ENCODE measurements at regions not wholly inside any gene's neighbourhood (a gene's known extent, or its start where the extent isn't known, plus 50 kb on each side); places are given as distances from the start of the nearest gene placed in this dataset.

DNA sequence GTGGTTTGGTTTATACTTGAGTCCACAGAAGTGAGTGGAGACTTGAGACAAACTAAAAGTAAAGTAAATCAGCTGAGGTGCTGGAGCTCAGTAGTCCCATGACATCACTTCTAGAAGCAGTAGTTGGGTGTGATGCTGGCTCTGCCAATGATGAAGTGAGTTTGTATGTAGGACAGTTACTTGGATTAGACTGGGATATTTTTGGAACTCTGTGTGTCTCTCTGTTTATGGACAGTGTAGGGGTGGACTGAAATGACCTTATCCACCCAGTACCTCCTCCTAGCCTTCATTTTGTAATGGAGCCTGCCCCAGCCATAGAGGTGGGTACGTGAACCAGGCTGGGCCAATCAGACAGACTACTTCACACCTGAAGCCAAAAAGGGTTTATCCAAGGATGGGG is 52.2 kb downstream of the POLR1D start:
- Histone ChIP-seq H3K9me3 (no peaks in the 10 kb centered on the region), H3K4me3 (no peak overlapping the region), H3K27me3 (no peaks in the 10 kb centered on the region), H3K36me3 (no peaks in the 10 kb centered on the region), H3K4me1 (no peaks in the 10 kb centered on the region), H3K27ac (no peak overlapping the region)
- DNase-seq (no peak), ATAC-seq (ENCODE audit: low FRiP score in 2 of 2) (no peak)
- no peak for TF ChIP-seq POLR2A (IDR thresholded peaks at IDR 0.05)
- TF ChIP-seq EP300 (IDR thresholded peaks at IDR 0.05): no peak
- no peak for TF ChIP-seq POLR2AphosphoS5 (IDR thresholded peaks at IDR 0.05)
- TF ChIP-seq, protein P1, sequence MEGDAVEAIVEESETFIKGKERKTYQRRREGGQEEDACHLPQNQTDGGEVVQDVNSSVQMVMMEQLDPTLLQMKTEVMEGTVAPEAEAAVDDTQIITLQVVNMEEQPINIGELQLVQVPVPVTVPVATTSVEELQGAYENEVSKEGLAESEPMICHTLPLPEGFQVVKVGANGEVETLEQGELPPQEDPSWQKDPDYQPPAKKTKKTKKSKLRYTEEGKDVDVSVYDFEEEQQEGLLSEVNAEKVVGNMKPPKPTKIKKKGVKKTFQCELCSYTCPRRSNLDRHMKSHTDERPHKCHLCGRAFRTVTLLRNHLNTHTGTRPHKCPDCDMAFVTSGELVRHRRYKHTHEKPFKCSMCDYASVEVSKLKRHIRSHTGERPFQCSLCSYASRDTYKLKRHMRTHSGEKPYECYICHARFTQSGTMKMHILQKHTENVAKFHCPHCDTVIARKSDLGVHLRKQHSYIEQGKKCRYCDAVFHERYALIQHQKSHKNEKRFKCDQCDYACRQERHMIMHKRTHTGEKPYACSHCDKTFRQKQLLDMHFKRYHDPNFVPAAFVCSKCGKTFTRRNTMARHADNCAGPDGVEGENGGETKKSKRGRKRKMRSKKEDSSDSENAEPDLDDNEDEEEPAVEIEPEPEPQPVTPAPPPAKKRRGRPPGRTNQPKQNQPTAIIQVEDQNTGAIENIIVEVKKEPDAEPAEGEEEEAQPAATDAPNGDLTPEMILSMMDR (IDR thresholded peaks at IDR 0.05): no peak
- WGBS, 2 donors: 75 to 94% methylated on average over 1 of the region's 1 CpG

DNA sequence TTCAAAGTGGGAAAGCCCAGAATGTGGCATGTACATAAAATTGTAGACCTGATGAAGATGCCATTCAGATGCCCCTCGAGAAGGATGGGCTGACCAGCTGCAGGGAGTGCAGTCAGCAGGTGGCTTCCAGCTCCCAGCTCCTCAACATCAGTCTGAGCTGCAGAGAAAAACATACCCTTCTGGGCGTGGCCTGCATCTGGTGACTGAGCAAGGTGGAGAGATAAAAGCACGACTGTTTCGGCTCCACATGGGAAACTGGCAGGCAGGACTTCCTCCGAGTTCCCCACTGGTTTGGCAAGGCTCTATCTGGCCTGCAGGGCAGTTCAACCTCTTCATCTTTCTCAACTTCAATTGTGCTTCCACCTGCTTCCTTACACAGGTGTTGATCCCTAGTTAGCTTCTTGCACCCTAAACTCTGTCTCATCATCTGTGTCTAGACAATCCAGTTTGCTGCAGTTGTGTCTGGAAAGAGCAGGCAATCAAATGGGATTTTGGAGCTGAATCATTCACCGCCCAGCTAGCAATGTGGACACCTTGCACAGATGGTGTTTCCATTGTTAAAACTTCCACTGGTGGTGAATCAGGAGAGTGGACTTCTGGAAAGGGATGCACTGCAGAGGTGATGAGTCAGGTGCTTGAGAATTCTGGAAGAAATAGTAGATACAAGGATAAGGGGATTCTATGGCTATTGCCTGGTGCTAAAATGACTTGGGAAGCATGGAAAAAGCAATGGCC is 56.8 kb downstream of the POLR1D start:
- 59 to 74% methylated on average over 6 of the region's 6 CpGs for WGBS, 2 donors
- TF ChIP-seq, protein P1 (IDR thresholded peaks at IDR 0.05): no peak
- no peak for TF ChIP-seq POLR2AphosphoS5 (IDR thresholded peaks at IDR 0.05)
- no peak for TF ChIP-seq EP300 (IDR thresholded peaks at IDR 0.05)
- TF ChIP-seq POLR2A (IDR thresholded peaks at IDR 0.05): no peak
- H3K27me3 ChIP-seq: no peaks in the 10 kb centered on the region
- no peak for DNase-seq
- no peak for ATAC-seq (ENCODE audit: low FRiP score in 2 of 2)
- H3K36me3 ChIP-seq: no peaks in the 10 kb centered on the region
- no peaks in the 10 kb centered on the region for H3K4me1 ChIP-seq
- no peak overlapping the region for H3K4me3 ChIP-seq
- H3K9me3 ChIP-seq: no peaks in the 10 kb centered on the region
- no peak overlapping the region for H3K27ac ChIP-seq

DNA sequence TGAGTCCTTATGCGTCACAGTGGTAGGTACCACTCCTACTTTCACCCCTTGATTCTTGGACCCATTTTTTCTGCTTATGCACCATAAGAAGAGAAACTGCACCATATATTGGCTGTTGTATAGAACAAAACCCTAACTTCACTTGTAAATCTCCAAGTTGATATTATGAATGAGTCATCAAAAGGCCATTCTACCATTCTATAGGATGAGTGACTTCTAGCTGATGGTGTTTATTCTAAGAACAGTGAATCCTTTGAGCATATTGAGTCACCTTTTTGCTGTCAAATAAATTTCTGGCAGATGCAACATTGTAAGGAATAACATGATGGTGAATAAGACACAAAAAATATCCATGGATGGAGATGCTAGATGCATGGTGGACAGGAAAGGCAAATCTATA is 57.7 kb downstream of the POLR1D start:
- no peaks in the 10 kb centered on the region for H3K36me3 ChIP-seq
- H3K27me3 ChIP-seq: no peaks in the 10 kb centered on the region
- H3K4me1 ChIP-seq: no peaks in the 10 kb centered on the region
- no peak for TF ChIP-seq EP300 (IDR thresholded peaks at IDR 0.05)
- TF ChIP-seq, protein P1 (IDR thresholded peaks at IDR 0.05): no peak
- no peak for TF ChIP-seq POLR2A (IDR thresholded peaks at IDR 0.05)
- no peak for TF ChIP-seq POLR2AphosphoS5 (IDR thresholded peaks at IDR 0.05)
- no peaks in the 10 kb centered on the region for H3K9me3 ChIP-seq
- H3K27ac ChIP-seq: no peak overlapping the region
- DNase-seq (no peak), ATAC-seq (ENCODE audit: low FRiP score in 2 of 2) (no peak)
- WGBS, 2 donors: 90 to 100% methylated on average over 1 of the region's 1 CpG
- no peak overlapping the region for H3K4me3 ChIP-seq

DNA sequence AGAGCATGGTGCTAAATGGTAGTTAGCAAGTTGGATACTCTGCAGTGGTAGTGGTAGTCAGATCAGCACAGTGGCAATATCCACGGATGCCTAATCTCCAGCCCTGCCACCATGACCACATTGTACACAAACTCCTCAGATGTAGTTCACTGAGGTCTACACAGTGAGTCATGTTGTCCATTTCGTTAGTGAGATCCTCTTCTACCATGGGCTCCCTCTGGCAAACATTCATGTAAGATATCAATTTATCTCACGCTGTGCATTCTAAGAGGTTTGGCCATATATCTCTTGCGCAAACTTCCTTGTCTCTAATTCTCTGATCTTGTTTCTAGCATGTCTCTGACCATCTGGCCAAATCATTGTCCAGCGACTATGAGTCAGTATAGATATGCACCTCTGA is 58.2 kb downstream of the POLR1D start:
- ATAC-seq (ENCODE audit: low FRiP score in 2 of 2) (no peak), DNase-seq (no peak)
- Histone ChIP-seq H3K27ac (no peak overlapping the region), H3K36me3 (no peaks in the 10 kb centered on the region), H3K9me3 (no peaks in the 10 kb centered on the region), H3K4me1 (no peaks in the 10 kb centered on the region), H3K4me3 (no peak overlapping the region), H3K27me3 (no peaks in the 10 kb centered on the region)
- WGBS, 2 donors: 76 to 77% methylated on average over 5 of the region's 5 CpGs
- TF ChIP-seq POLR2AphosphoS5 (IDR thresholded peaks at IDR 0.05) (no peak), POLR2A (IDR thresholded peaks at IDR 0.05) (no peak)
- TF ChIP-seq, protein P1 (IDR thresholded peaks at IDR 0.05): no peak

DNA sequence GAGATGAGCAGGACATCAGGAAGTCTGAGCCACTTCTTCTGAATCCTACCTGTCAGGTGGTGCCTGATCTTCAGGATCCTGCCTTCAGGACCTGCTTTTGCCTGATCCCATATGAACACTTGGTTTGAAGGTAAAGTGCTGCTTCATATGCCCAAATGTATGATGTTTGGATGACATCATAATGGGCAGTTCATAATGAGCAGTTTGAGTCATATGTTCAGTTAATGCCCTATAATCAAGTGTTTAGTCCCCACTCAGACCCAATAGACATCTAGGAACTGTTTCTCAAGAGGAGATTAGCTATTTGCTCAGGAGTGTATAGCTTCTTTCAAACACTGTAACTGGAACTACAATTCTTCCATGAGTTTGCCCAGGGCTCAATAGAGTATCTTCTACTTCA is 58.8 kb downstream of the POLR1D start:
- no peaks in the 10 kb centered on the region for H3K4me1 ChIP-seq
- H3K9me3 ChIP-seq: no peaks in the 10 kb centered on the region
- H3K36me3 ChIP-seq: no peaks in the 10 kb centered on the region
- DNase-seq (no peak), ATAC-seq (ENCODE audit: low FRiP score in 2 of 2) (no peak)
- H3K4me3 ChIP-seq: no peak overlapping the region
- no peaks in the 10 kb centered on the region for H3K27me3 ChIP-seq
- no peak for TF ChIP-seq POLR2AphosphoS5 (IDR thresholded peaks at IDR 0.05)
- no peak for TF ChIP-seq POLR2A (IDR thresholded peaks at IDR 0.05)
- no peak for TF ChIP-seq EP300 (IDR thresholded peaks at IDR 0.05)
- TF ChIP-seq, protein P1 (IDR thresholded peaks at IDR 0.05): no peak
- H3K27ac ChIP-seq: no peak overlapping the region

Data from upper lobe of left lung (tissue), 6 donors.